Osteoblast (primary cell): ENCODE measurements at regions not wholly inside any gene's neighbourhood (a gene's known extent, or its start where the extent isn't known, plus 50 kb on each side); places are given as distances from the start of the nearest gene placed in this dataset.

ENCODE experiments used
- DNase-seq: peaks from one replicate; pipeline ENCODE4 v3.0.0; 2011; ENCODE audit warnings: low spot score, mixed read lengths; ENCODE audit not compliant: insufficient read length; ENCODE audit errors: missing footprints
- H2AFZ ChIP-seq: 2 replicates; pipeline ENCODE4 v1.6.0; 2011; ENCODE audit warnings: mild to moderate bottlenecking, low read length
- H3K27ac ChIP-seq: 2 replicates; pipeline ENCODE4 v1.5.1; 2011; ENCODE audit warnings: mild to moderate bottlenecking, low read depth, low read length, moderate library complexity
- H3K27me3 ChIP-seq: 2 replicates; pipeline ENCODE4 v1.6.0; 2012; ENCODE audit warnings: mild to moderate bottlenecking, control low read depth, inconsistent platforms, low read length, moderate library complexity; ENCODE audit not compliant: insufficient read depth
- H3K36me3 ChIP-seq: 2 replicates; pipeline ENCODE4 v1.5.1; 2011; ENCODE audit warnings: mild to moderate bottlenecking, low read length, control low read depth, moderate library complexity; ENCODE audit not compliant: insufficient read depth
- H3K4me1 ChIP-seq: 2 replicates; pipeline ENCODE4 v1.5.1; 2011; ENCODE audit warnings: mild to moderate bottlenecking, low read length, control low read depth, moderate library complexity; ENCODE audit not compliant: insufficient read depth
- H3K4me2 ChIP-seq: 2 replicates; pipeline ENCODE4 v1.6.0; 2011; ENCODE audit warnings: mild to moderate bottlenecking, low read length; ENCODE audit not compliant: insufficient read depth
- H3K4me3 ChIP-seq: fragments of 200-600 bp; sonication (generic); 3 replicates; pipeline ENCODE4 v1.5.1; 2012; ENCODE audit warnings: mild to moderate bottlenecking, low read length, inconsistent platforms; ENCODE audit not compliant: insufficient read depth
- H3K79me2 ChIP-seq: 2 replicates; pipeline ENCODE4 v1.6.0; 2012; ENCODE audit warnings: mild to moderate bottlenecking, low read length, control low read depth, inconsistent platforms; ENCODE audit not compliant: insufficient read depth
- H3K9me3 ChIP-seq: 2 replicates; pipeline ENCODE4 v1.5.1; 2011; ENCODE audit warnings: low read depth, low read length, control low read depth
- H4K20me1 ChIP-seq: 2 replicates; pipeline ENCODE4 v1.6.0; 2012; ENCODE audit warnings: mild to moderate bottlenecking, low read length, control low read depth; ENCODE audit not compliant: insufficient read depth
- CTCF ChIP-seq: IDR thresholded peaks from 2 replicates; pipeline ENCODE4 v1.5.1; 2011; ENCODE audit warnings: mild to moderate bottlenecking, low read depth, low read length, moderate library complexity; ENCODE audit errors: extremely low read depth

DNA sequence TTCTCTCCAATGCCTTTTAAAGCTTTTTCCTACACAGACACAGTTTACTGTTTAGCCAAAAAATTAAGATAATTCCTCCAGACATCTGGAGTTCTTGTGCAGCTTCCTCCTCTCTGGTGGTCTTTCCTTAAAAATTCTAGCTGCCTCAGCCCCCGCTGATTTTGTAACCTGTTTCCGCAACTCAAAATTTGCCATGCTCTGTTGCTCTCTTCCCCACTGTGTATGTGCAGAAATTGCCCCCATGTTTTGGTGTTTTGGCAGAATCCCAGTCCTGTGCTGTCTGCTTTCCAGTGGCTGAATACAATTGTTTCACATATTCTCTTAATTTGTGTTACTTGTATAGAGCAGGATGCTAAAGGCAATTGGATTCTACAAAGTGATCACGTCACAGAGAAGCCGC lies 151.7 kb upstream of the PRSS1 start:
- Histone ChIP-seq H3K9me3 (no peaks in the 10 kb centered on the region), H3K4me1 (peaks cover 3% of the 10 kb centered on the region), H4K20me1 (no peaks in the 10 kb centered on the region), H3K36me3 (no peaks in the 10 kb centered on the region), H3K4me2 (no peak overlapping the region), H2AFZ (no peak overlapping the region), H3K4me3 (no peak overlapping the region), H3K27ac (no peak overlapping the region), H3K79me2 (no peaks in the 10 kb centered on the region), H3K27me3 (peaks cover 28% of the 10 kb centered on the region)
- no peak for DNase-seq
- no peak for TF ChIP-seq CTCF

- Histone ChIP-seq H3K4me2 (no peak overlapping the region), H3K9me3 (no peaks in the 10 kb centered on the region), H2AFZ (no peak overlapping the region), H4K20me1 (no peaks in the 10 kb centered on the region), H3K79me2 (no peaks in the 10 kb centered on the region), H3K27me3 (peaks cover 23% of the 10 kb centered on the region), H3K4me1 (no peaks in the 10 kb centered on the region), H3K27ac (no peak overlapping the region), H3K4me3 (no peak overlapping the region), H3K36me3 (no peaks in the 10 kb centered on the region)
- TF ChIP-seq CTCF, result no peak
- no peak for DNase-seq
Measured at GRCh38 chr7:142595816-142596516, 153.3 kb upstream of the PRSS1 start.

- H3K36me3 ChIP-seq, result no peaks in the 10 kb centered on the region
- H3K4me2 ChIP-seq, result no peak overlapping the region
- peaks cover 16% of the 10 kb centered on the region for H3K27me3 ChIP-seq
- H3K79me2 ChIP-seq, result no peaks in the 10 kb centered on the region
- H3K27ac ChIP-seq, result no peak overlapping the region
- TF ChIP-seq CTCF, result no peak
- no peaks in the 10 kb centered on the region for H3K4me1 ChIP-seq
- DNase-seq, result no peak
- no peaks in the 10 kb centered on the region for H4K20me1 ChIP-seq
- H3K9me3 ChIP-seq, result no peaks in the 10 kb centered on the region
- no peak overlapping the region for H2AFZ ChIP-seq
- no peak overlapping the region for H3K4me3 ChIP-seq
Measured at GRCh38 chr7:142594078-142594477, 155.2 kb upstream of the PRSS1 start.

GRCh38 chr7:142593106-142593505 lies 156.2 kb upstream of the PRSS1 start:
- peaks cover 14% of the 10 kb centered on the region for H3K27me3 ChIP-seq
- DNase-seq, result no peak
- no peak overlapping the region for H3K4me3 ChIP-seq
- no peak for TF ChIP-seq CTCF
- no peaks in the 10 kb centered on the region for H3K9me3 ChIP-seq
- H3K4me1 ChIP-seq, result peaks cover 2% of the 10 kb centered on the region
- H3K4me2 ChIP-seq, result no peak overlapping the region
- no peaks in the 10 kb centered on the region for H3K79me2 ChIP-seq
- no peak overlapping the region for H3K27ac ChIP-seq
- no peaks in the 10 kb centered on the region for H3K36me3 ChIP-seq
- no peak overlapping the region for H2AFZ ChIP-seq
- no peaks in the 10 kb centered on the region for H4K20me1 ChIP-seq
